Dendritic cell treated with granulocyte-macrophage colony-stimulating factor and Interleukin-4, amounts not matched to agents 40 ng/mL and 50 ng/mL, for 4 days (primary cell): ENCODE measurements at regions not wholly inside any gene's neighbourhood (a gene's known extent, or its start where the extent isn't known, plus 50 kb on each side); places are given as distances from the start of the nearest gene placed in this dataset.

Experiments
- H3K27ac Mint-ChIP-seq: one replicate; pipeline ENCODE4 v1.8.0; 2022; ENCODE audit warnings: mild to moderate bottlenecking, mixed read lengths
- H3K27me3 Mint-ChIP-seq: one replicate; pipeline ENCODE4 v1.8.0; 2022; ENCODE audit warnings: mild to moderate bottlenecking, mixed read lengths
- H3K36me3 Mint-ChIP-seq: one replicate; pipeline ENCODE4 v1.8.0; 2022; ENCODE audit warnings: low read depth, mixed read lengths
- H3K4me1 Mint-ChIP-seq: one replicate; pipeline ENCODE4 v1.8.0; 2022; ENCODE audit warnings: low read depth, mixed read lengths
- H3K4me3 Mint-ChIP-seq: one replicate; pipeline ENCODE4 v1.8.0; 2022; ENCODE audit warnings: mild to moderate bottlenecking, moderate library complexity, mixed read lengths
- H3K9me3 Mint-ChIP-seq: one replicate; pipeline ENCODE4 v1.8.0; 2022; ENCODE audit warnings: mixed read lengths
- intact Hi-C: fragments of 100-400 bp; cut with micrococcal nuclease; formaldehyde crosslinking; loops from one replicate; pipeline ENCODE4 v1.15.0; 2022

GRCh38 chr1:53378061-53378460, 50.2 kb upstream of the LRP8 start:
- intact Hi-C loops: no loop called here
- Mint-ChIP-seq H3K36me3 (no peaks in the 10 kb centered on the region), H3K27me3 (peaks cover 13% of the 10 kb centered on the region), H3K4me3 (no peak overlapping the region), H3K4me1 (peaks cover 5% of the 10 kb centered on the region), H3K27ac (no peak overlapping the region), H3K9me3 (no peaks in the 10 kb centered on the region)

GRCh38 chr1:53378932-53379661, 51.2 kb upstream of the LRP8 start:
- peaks cover 5% of the 10 kb centered on the region for H3K4me1 Mint-ChIP-seq
- H3K27me3 Mint-ChIP-seq: peaks cover 19% of the 10 kb centered on the region
- no peak overlapping the region for H3K27ac Mint-ChIP-seq
- H3K9me3 Mint-ChIP-seq: no peaks in the 10 kb centered on the region
- no peak overlapping the region for H3K4me3 Mint-ChIP-seq
- H3K36me3 Mint-ChIP-seq: no peaks in the 10 kb centered on the region
- intact Hi-C loops: no loop called here

GRCh38 chr1:53379662-53380002, 51.8 kb upstream of the LRP8 start:
- no peaks in the 10 kb centered on the region for H3K36me3 Mint-ChIP-seq
- no peaks in the 10 kb centered on the region for H3K9me3 Mint-ChIP-seq
- H3K4me1 Mint-ChIP-seq: peaks cover 5% of the 10 kb centered on the region
- no peak overlapping the region for H3K27ac Mint-ChIP-seq
- peaks cover 21% of the 10 kb centered on the region for H3K27me3 Mint-ChIP-seq
- no peak overlapping the region for H3K4me3 Mint-ChIP-seq
- intact Hi-C loops: no loop called here

GRCh38 chr1:53380296-53380695, 52.4 kb upstream of the LRP8 start:
- Mint-ChIP-seq H3K27me3 (peaks cover 25% of the 10 kb centered on the region), H3K36me3 (no peaks in the 10 kb centered on the region), H3K4me1 (peaks cover 5% of the 10 kb centered on the region), H3K9me3 (no peaks in the 10 kb centered on the region), H3K4me3 (no peak overlapping the region), H3K27ac (no peak overlapping the region)
- intact Hi-C loops: no loop called here

GRCh38 chr1:53381790-53382401, 54.0 kb upstream of the LRP8 start:
- Mint-ChIP-seq H3K4me3 (no peak overlapping the region), H3K9me3 (no peaks in the 10 kb centered on the region), H3K36me3 (no peaks in the 10 kb centered on the region), H3K4me1 (peaks cover 5% of the 10 kb centered on the region), H3K27ac (no peak overlapping the region), H3K27me3 (peaks cover 29% of the 10 kb centered on the region)
- intact Hi-C loops: no loop called here

- intact Hi-C loops: no loop called here
- Mint-ChIP-seq H3K9me3 (no peaks in the 10 kb centered on the region), H3K36me3 (no peaks in the 10 kb centered on the region), H3K27me3 (peaks cover 29% of the 10 kb centered on the region), H3K4me1 (peaks cover 5% of the 10 kb centered on the region), H3K27ac (no peak overlapping the region), H3K4me3 (no peak overlapping the region)
Measured at GRCh38 chr1:53383136-53383870, 55.4 kb upstream of the LRP8 start.

GRCh38 chr1:53384796-53385195, 56.9 kb upstream of the LRP8 start:
- intact Hi-C loops: no loop called here
- Mint-ChIP-seq H3K4me3 (no peak overlapping the region), H3K4me1 (peaks cover 8% of the 10 kb centered on the region), H3K27ac (no peak overlapping the region), H3K36me3 (no peaks in the 10 kb centered on the region), H3K27me3 (peaks cover 29% of the 10 kb centered on the region), H3K9me3 (no peaks in the 10 kb centered on the region)

GRCh38 chr1:53385276-53386225, 57.7 kb upstream of the LRP8 start:
- peak overlapping the region; percentile 5 for H3K27ac Mint-ChIP-seq
- intact Hi-C loops: no loop called here

GRCh38 chr1:53388963-53389362, 61.1 kb upstream of the LRP8 start:
- Mint-ChIP-seq H3K27me3 (peaks cover 14% of the 10 kb centered on the region), H3K27ac (no peak overlapping the region), H3K9me3 (no peaks in the 10 kb centered on the region), H3K4me1 (peaks cover 23% of the 10 kb centered on the region), H3K36me3 (no peaks in the 10 kb centered on the region), H3K4me3 (no peak overlapping the region)
- intact Hi-C loops: no loop called here

More at GRCh38 chr1:53385276-53386225, 57.7 kb upstream of the LRP8 start:
- Mint-ChIP-seq H3K9me3 (no peaks in the 10 kb centered on the region), H3K36me3 (no peaks in the 10 kb centered on the region), H3K27me3 (peaks cover 26% of the 10 kb centered on the region), H3K4me1 (peaks cover 15% of the 10 kb centered on the region), H3K4me3 (no peak overlapping the region)

- H3K9me3 Mint-ChIP-seq: no peaks in the 10 kb centered on the region
- peak overlapping the region; percentile 63 for H3K27ac Mint-ChIP-seq
Measured at GRCh38 chr1:53390261-53390660, 62.4 kb upstream of the LRP8 start.

GRCh38 chr1:53390736-53391135, 62.9 kb upstream of the LRP8 start:
- Mint-ChIP-seq H3K9me3 (no peaks in the 10 kb centered on the region), H3K27me3 (peaks cover 12% of the 10 kb centered on the region), H3K36me3 (no peaks in the 10 kb centered on the region), H3K4me3 (no peak overlapping the region), H3K4me1 (peaks cover 23% of the 10 kb centered on the region), H3K27ac (peak overlapping the region; percentile 63)
- intact Hi-C loops: loop anchor here (2.0 kb wide), 1 partner anchor 64 kb away; no protein-coding TSS in a partner anchor

More at GRCh38 chr1:53390261-53390660, 62.4 kb upstream of the LRP8 start:
- H3K36me3 Mint-ChIP-seq: no peaks in the 10 kb centered on the region
- intact Hi-C loops: loop anchor here (2.0 kb wide), 1 partner anchor 63 kb away; no protein-coding TSS in a partner anchor
- peaks cover 9% of the 10 kb centered on the region for H3K27me3 Mint-ChIP-seq
- no peak overlapping the region for H3K4me3 Mint-ChIP-seq
- H3K4me1 Mint-ChIP-seq: peaks cover 23% of the 10 kb centered on the region

- H3K36me3 Mint-ChIP-seq: no peaks in the 10 kb centered on the region
- no peak overlapping the region for H3K4me3 Mint-ChIP-seq
- H3K27ac Mint-ChIP-seq: peak overlapping the region; percentile 63
- intact Hi-C loops: loop anchor here (2.0 kb wide), 1 partner anchor 64 kb away; no protein-coding TSS in a partner anchor
- no peaks in the 10 kb centered on the region for H3K9me3 Mint-ChIP-seq
- H3K4me1 Mint-ChIP-seq: peaks cover 23% of the 10 kb centered on the region
- H3K27me3 Mint-ChIP-seq: peaks cover 11% of the 10 kb centered on the region
Measured at GRCh38 chr1:53391296-53391695, 63.4 kb upstream of the LRP8 start.

GRCh38 chr1:53391982-53392381, 64.1 kb upstream of the LRP8 start:
- no peak overlapping the region for H3K4me3 Mint-ChIP-seq
- peaks cover 6% of the 10 kb centered on the region for H3K27me3 Mint-ChIP-seq
- H3K27ac Mint-ChIP-seq: peak overlapping the region; percentile 63
- intact Hi-C loops: loop anchor here (2.0 kb wide), 1 partner anchor 65 kb away; no protein-coding TSS in a partner anchor
- H3K9me3 Mint-ChIP-seq: no peaks in the 10 kb centered on the region
- peaks cover 23% of the 10 kb centered on the region for H3K4me1 Mint-ChIP-seq
- no peaks in the 10 kb centered on the region for H3K36me3 Mint-ChIP-seq
